ENCODE measurements at regions not wholly inside any gene's neighbourhood (a gene's known extent, or its start where the extent isn't known, plus 50 kb on each side); places are given as distances from the start of the nearest gene placed in this dataset.

- Histone ChIP-seq H3K4me1 (replicated peaks in 1 of 4; ENCODE audit: control insufficient read depth in 3 of 4, insufficient read depth in 4 of 4, low read length in 3 of 4) (no peaks in the 10 kb centered on the region), H3K4me3 (ENCODE audit: extremely low read depth in 1 of 4, insufficient read depth in 2 of 4, low read depth in 3 of 4, low read length in 4 of 4) (no peak overlapping the region), H3K4ac (replicated peaks; ENCODE audit: insufficient read length, low read depth, low read length) (no peak overlapping the region), H3K23ac (ENCODE audit: insufficient read length) (no peak overlapping the region), H2BK15ac (ENCODE audit: low read length) (no peak overlapping the region), H2BK120ac (replicated peaks; ENCODE audit: low read depth, low read length) (no peak overlapping the region), H3K36me3 (ENCODE audit: control insufficient read depth in 2 of 4, insufficient read depth in 4 of 4, low read length in 3 of 4) (no peaks in the 10 kb centered on the region), H3K23me2 (ENCODE audit: low read depth, low read length) (no peaks in the 10 kb centered on the region), H3K27me3 (replicated peaks in 1 of 4; ENCODE audit: control insufficient read depth in 3 of 4, extremely low read depth in 1 of 4, insufficient read depth in 3 of 4, low read length in 3 of 4) (no peaks in the 10 kb centered on the region), H2BK5ac (ENCODE audit: low read depth, low read length) (no peak overlapping the region), H3K18ac (ENCODE audit: extremely low read depth, low read length) (no peak overlapping the region), H2BK20ac (ENCODE audit: low read length) (no peak overlapping the region), H4K5ac (ENCODE audit: insufficient read length, low read depth, low read length) (no peak overlapping the region), H4K91ac (replicated peaks; ENCODE audit: insufficient read length, low read length) (no peak overlapping the region), H2AFZ (ENCODE audit: low read length) (peak overlapping the region; percentile 62; the same call in 1 of the 2 replicates), H2BK12ac (ENCODE audit: low read depth, low read length) (no peak overlapping the region), H2AK5ac (ENCODE audit: low read depth, low read length) (no peak overlapping the region), H3K4me2 (ENCODE audit: insufficient read depth in 1 of 2, low read depth in 2 of 2, low read length in 2 of 2) (no peak overlapping the region), H3K9me3 (ENCODE audit: insufficient read depth in 2 of 2, low read depth in 1 of 2, low read length in 1 of 2) (no peaks in the 10 kb centered on the region), H3K14ac (ENCODE audit: insufficient read length) (no peak overlapping the region), H3K79me2 (ENCODE audit: control insufficient read depth in 1 of 2, insufficient read depth in 2 of 2, low read length in 2 of 2) (no peaks in the 10 kb centered on the region), H4K8ac (ENCODE audit: extremely low read depth, insufficient read depth, low read length) (no peak overlapping the region), H4K20me1 (replicated peaks in 1 of 2; ENCODE audit: control insufficient read depth in 1 of 2, insufficient read depth in 2 of 2, low read length in 2 of 2) (no peaks in the 10 kb centered on the region), H3K9ac (replicated peaks in 1 of 4; ENCODE audit: extremely low read depth in 1 of 4, low read depth in 3 of 4, low read length in 3 of 4) (no peak overlapping the region), H3K27ac (ENCODE audit: low read depth, low read length) (no peak overlapping the region), H3K79me1 (ENCODE audit: low read depth, low read length) (no peaks in the 10 kb centered on the region), H3K56ac (replicated peaks; ENCODE audit: insufficient read length, low read depth, low read length) (no peak overlapping the region)
- ChIA-PET POLR2A (ENCODE audit: partially characterized antibody) (no interaction called here), CTCF (ENCODE audit: partially characterized antibody) (no interaction called here)
- DNase-seq (ENCODE audit: low read depth in 1 of 2, low spot score in 2 of 2) (no peak), FAIRE-seq (no peak)
- 92% methylated on average over 4 of the region's 4 CpGs; no CpG with 5 or more reads in 1 of the 2 experiments for WGBS, 2 experiments (ENCODE audit: extremely low coverage in 1 of 2, insufficient coverage in 1 of 2, insufficient read length in 1 of 2, insufficient replicate concordance in 2 of 2, low coverage in 1 of 2, low lambda C conversion rate in 2 of 2, missing lambda C conversion rate in 1 of 2)
- TF ChIP-seq NANOG (IDR thresholded peaks at IDR 0.05; ENCODE audit: insufficient read depth, low read depth, low read length, poor library complexity, severe bottlenecking) (no peak), BCL11A (IDR thresholded peaks at IDR 0.05; ENCODE audit: low read depth in 2 of 2, low read length in 2 of 2) (no peak), ZNF274 (IDR thresholded peaks at IDR 0.05; ENCODE audit: borderline replicate concordance, extremely low read depth, low read length) (no peak), SP4 (IDR thresholded peaks at IDR 0.05; ENCODE audit: low read length) (no peak), E2F6 (IDR thresholded peaks at IDR 0.05) (no peak), RBBP5 (IDR thresholded peaks at IDR 0.05; ENCODE audit: borderline replicate concordance, low read depth, low read length) (no peak)
Observed at GRCh38 chr3:22471557-22471956, 720.5 kb upstream of the ZNF385D start.

Data from H1 (cell line).